Smooth muscle cell (in vitro differentiated cells): ENCODE measurements at regions not wholly inside any gene's neighbourhood (a gene's known extent, or its start where the extent isn't known, plus 50 kb on each side); places are given as distances from the start of the nearest gene placed in this dataset.
"Not testable (repeated sequence)": the region's sequence is repeated elsewhere in the genome, so short reads cannot be mapped to it uniquely, and the experiment has no call there.

ENCODE experiments used
- DNase-seq: peaks from one replicate; lab custom pipeline; 2025; ENCODE audit not compliant: unreplicated experiment; lab: John Stamatoyannopoulos, UW
- H2AFZ ChIP-seq: fragments of 200-600 bp; sonication (generic); 2 replicates; pipeline ENCODE4 v1.6.0; 2016; ENCODE audit warnings: antibody characterized with exemption, low read depth, mild to moderate bottlenecking
- H3F3A ChIP-seq: fragments of 200-600 bp; sonication (generic); 2 replicates; pipeline ENCODE4 v1.6.0; 2017; ENCODE audit warnings: antibody characterized with exemption, low read depth
- H3K27ac ChIP-seq: fragments of 200-600 bp; sonication (generic); 2 replicates; pipeline ENCODE4 v1.5.1; 2016; ENCODE audit warnings: low read depth, mild to moderate bottlenecking
- H3K27me3 ChIP-seq: fragments of 200-600 bp; sonication (generic); 2 replicates; pipeline ENCODE4 v1.6.1; 2016; ENCODE audit warnings: low read depth, mild to moderate bottlenecking
- H3K36me3 ChIP-seq: fragments of 200-600 bp; sonication (generic); 2 replicates; pipeline ENCODE4 v1.5.1; 2016; ENCODE audit warnings: low read depth
- H3K4me1 ChIP-seq: fragments of 200-600 bp; sonication (generic); 2 replicates; pipeline ENCODE4 v1.5.1; 2016; ENCODE audit warnings: low read depth
- H3K4me2 ChIP-seq: fragments of 200-600 bp; sonication (generic); 2 replicates; pipeline ENCODE4 v1.6.0; 2016; ENCODE audit warnings: mild to moderate bottlenecking
- H3K4me3 ChIP-seq: fragments of 200-600 bp; sonication (generic); 2 replicates; pipeline ENCODE4 v1.5.1; 2016; ENCODE audit warnings: mild to moderate bottlenecking
- H3K79me2 ChIP-seq: fragments of 200-600 bp; sonication (generic); 2 replicates; pipeline ENCODE4 v1.6.0; 2016; ENCODE audit warnings: low read depth, mild to moderate bottlenecking
- H3K9ac ChIP-seq: fragments of 200-600 bp; sonication (generic); 2 replicates; pipeline ENCODE4 v1.6.0; 2016; ENCODE audit warnings: low read depth
- H3K9me3 ChIP-seq: fragments of 200-600 bp; sonication (generic); replicated peaks from 2 replicates; pipeline ENCODE4 v1.5.1; 2016; ENCODE audit warnings: low read depth
- H4K20me1 ChIP-seq: fragments of 200-600 bp; sonication (generic); 2 replicates; pipeline ENCODE4 v1.6.0; 2016; ENCODE audit warnings: low read depth
- CTCF ChIP-seq: fragments of 200-600 bp; sonication (generic); IDR thresholded peaks from 2 replicates; pipeline ENCODE4 v1.5.1; 2017; ENCODE audit warnings: borderline replicate concordance, mild to moderate bottlenecking, antibody characterized with exemption; ENCODE audit not compliant: insufficient read depth, poor library complexity, severe bottlenecking
- WGBS: methylation state at CpG from one replicate; pipeline ENCODE4 v1.1.7; 2016; ENCODE audit warnings: low lambda C conversion rate; 5-methylcytosine and 5-hydroxymethylcytosine counted together

DNA sequence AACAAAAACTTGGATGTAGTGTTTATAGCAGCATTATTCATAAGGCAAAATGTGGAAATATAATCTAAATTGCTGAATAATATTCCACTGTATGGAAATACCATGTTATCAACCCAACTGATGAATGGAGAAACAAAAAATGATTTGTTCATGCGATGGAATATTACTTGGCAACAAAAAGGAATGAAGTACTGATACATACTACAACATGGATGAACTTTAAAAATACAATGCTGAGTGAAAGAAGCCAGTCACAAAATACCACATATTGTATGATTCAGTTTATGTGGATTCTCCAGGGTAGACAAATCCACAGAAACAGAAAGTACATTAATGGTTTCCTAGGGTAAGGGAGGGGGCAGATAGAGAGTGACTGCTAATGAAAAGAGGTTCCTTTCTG lies 83.7 kb upstream of the DNAH5 start:
- whole genome bisulfite sequencing = 97% methylated on average over 1 of the region's 1 CpG
- DNase-seq = no peak
- H3K9ac ChIP-seq = no peak overlapping the region
- H3F3A ChIP-seq = no peaks in the 10 kb centered on the region
- no peak for TF ChIP-seq CTCF
- no peaks in the 10 kb centered on the region for H3K4me1 ChIP-seq
- no peaks in the 10 kb centered on the region for H3K36me3 ChIP-seq
- no peak overlapping the region for H3K27ac ChIP-seq
- H2AFZ ChIP-seq = no peak overlapping the region
- H3K4me3 ChIP-seq = no peak overlapping the region
- H3K9me3 ChIP-seq = no peaks in the 10 kb centered on the region
- no peaks in the 10 kb centered on the region for H4K20me1 ChIP-seq
- no peaks in the 10 kb centered on the region for H3K27me3 ChIP-seq
- H3K79me2 ChIP-seq = no peaks in the 10 kb centered on the region
- H3K4me2 ChIP-seq = no peak overlapping the region

- H4K20me1 ChIP-seq = no peaks in the 10 kb centered on the region
- TF ChIP-seq CTCF = no peak
- no peak overlapping the region for H3K4me3 ChIP-seq
- no peaks in the 10 kb centered on the region for H3K79me2 ChIP-seq
- H3K27ac ChIP-seq = no peak overlapping the region
- H3K4me2 ChIP-seq = no peak overlapping the region
- H3K27me3 ChIP-seq = no peaks in the 10 kb centered on the region
- H3K36me3 ChIP-seq = no peaks in the 10 kb centered on the region
- 86% methylated on average over 4 of the region's 4 CpGs for WGBS
- H2AFZ ChIP-seq = no peak overlapping the region
- H3F3A ChIP-seq = no peaks in the 10 kb centered on the region
- H3K9ac ChIP-seq = no peak overlapping the region
- H3K4me1 ChIP-seq = no peaks in the 10 kb centered on the region
- H3K9me3 ChIP-seq = no peaks in the 10 kb centered on the region
- no peak for DNase-seq
Observed at GRCh38 chr5:14025569-14026286, 81.2 kb upstream of the DNAH5 start.

GRCh38 chr5:14022971-14023370 lies 78.5 kb upstream of the DNAH5 start:
- Histone ChIP-seq H3K4me1 (no peaks in the 10 kb centered on the region), H3F3A (no peaks in the 10 kb centered on the region), H3K9me3 (no peaks in the 10 kb centered on the region), H4K20me1 (no peaks in the 10 kb centered on the region), H2AFZ (no peak overlapping the region), H3K27ac (no peak overlapping the region), H3K4me2 (no peak overlapping the region), H3K79me2 (no peaks in the 10 kb centered on the region), H3K9ac (no peak overlapping the region), H3K36me3 (no peaks in the 10 kb centered on the region), H3K4me3 (no peak overlapping the region), H3K27me3 (no peaks in the 10 kb centered on the region)
- no peak for TF ChIP-seq CTCF
- WGBS = 94% methylated on average over 3 of the region's 3 CpGs
- DNase-seq = no peak

DNA sequence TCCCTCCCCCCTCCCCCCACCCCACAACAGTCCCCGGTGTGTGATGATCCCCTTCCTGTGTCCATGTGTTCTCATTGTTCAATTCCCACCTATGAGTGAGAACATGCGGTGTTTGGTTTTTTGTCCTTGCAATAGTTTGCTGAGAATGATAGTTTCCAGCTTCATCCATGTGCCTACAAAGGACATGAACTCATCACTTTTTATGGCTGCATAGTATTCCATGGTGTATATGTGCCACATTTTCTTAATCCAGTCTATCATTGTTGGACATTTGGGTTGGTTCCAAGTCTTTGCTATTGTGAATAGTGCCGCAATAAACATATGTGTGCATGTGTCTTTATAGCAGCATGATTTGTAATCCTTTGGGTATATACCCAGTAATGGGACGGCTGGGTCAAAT lies 76.5 kb upstream of the DNAH5 start:
- H2AFZ ChIP-seq, DNase-seq, H3K9me3 ChIP-seq, H3K27ac ChIP-seq, H3K27me3 ChIP-seq, H3K4me1 ChIP-seq, H3K9ac ChIP-seq, H3K4me3 ChIP-seq, H3K79me2 ChIP-seq, H3F3A ChIP-seq, H4K20me1 ChIP-seq, H3K4me2 ChIP-seq, H3K36me3 ChIP-seq: not testable (repeated sequence)
- 83% methylated on average over 2 of the region's 4 CpGs for WGBS
